ENCODE measurements at regions not wholly inside any gene's neighbourhood (a gene's known extent, or its start where the extent isn't known, plus 50 kb on each side); places are given as distances from the start of the nearest gene placed in this dataset.

DNA sequence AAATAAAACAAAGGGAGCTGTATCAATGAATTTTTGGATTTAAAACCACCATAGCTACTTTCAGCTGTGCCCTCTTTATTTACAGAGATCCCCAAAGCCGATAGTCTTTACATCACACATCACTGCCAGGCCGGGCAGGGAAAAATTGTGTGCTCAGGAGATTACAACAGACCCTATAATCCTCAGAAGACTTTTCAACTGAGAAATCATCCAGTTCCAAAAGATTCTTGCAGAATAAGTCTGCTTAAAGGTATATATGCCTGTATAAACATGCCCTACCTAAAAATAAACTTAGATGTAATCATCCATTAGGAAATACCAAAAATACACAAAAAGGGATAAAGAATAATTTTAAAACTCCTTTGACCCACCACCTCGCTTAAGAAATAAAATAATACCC, 70.1 kb upstream of the MAP1LC3B2 start:
- TF ChIP-seq, protein P1, sequence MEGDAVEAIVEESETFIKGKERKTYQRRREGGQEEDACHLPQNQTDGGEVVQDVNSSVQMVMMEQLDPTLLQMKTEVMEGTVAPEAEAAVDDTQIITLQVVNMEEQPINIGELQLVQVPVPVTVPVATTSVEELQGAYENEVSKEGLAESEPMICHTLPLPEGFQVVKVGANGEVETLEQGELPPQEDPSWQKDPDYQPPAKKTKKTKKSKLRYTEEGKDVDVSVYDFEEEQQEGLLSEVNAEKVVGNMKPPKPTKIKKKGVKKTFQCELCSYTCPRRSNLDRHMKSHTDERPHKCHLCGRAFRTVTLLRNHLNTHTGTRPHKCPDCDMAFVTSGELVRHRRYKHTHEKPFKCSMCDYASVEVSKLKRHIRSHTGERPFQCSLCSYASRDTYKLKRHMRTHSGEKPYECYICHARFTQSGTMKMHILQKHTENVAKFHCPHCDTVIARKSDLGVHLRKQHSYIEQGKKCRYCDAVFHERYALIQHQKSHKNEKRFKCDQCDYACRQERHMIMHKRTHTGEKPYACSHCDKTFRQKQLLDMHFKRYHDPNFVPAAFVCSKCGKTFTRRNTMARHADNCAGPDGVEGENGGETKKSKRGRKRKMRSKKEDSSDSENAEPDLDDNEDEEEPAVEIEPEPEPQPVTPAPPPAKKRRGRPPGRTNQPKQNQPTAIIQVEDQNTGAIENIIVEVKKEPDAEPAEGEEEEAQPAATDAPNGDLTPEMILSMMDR (conservative IDR thresholded peaks at IDR 0.05 in 1 of 2, IDR thresholded peaks at IDR 0.05 in 1 of 2; ENCODE audit: low read depth in 1 of 2, low read length in 2 of 2), result no peak
- no peak for TF ChIP-seq EZH2 (IDR thresholded peaks at IDR 0.05; ENCODE audit: low read length, missing control alignments)

All from fibroblast of lung (primary cell).